Upper lobe of left lung (tissue), 4 donors: ENCODE measurements at regions not wholly inside any gene's neighbourhood (a gene's known extent, or its start where the extent isn't known, plus 50 kb on each side); places are given as distances from the start of the nearest gene placed in this dataset.

Source experiments
- CTCF ChIP-seq, 6 experiments: fragments of 450-650 bp in 4 of 6; fragments of 200-600 bp in 2 of 6; sonication (generic) in 2 of 6; IDR thresholded peaks; one replicate each; pipeline ENCODE4 v1.5.1; 2016 to 2019; ENCODE audit warnings: antibody characterized with exemption in 6 of 6
- EP300 ChIP-seq, 4 donors: sonication (generic); formaldehyde crosslinking; IDR thresholded peaks; one replicate each; pipeline ENCODE4 v1.5.1; 2017; ENCODE audit warnings: antibody characterized with exemption in 4 of 4, control low read depth in 2 of 4

- TF ChIP-seq EP300 (IDR thresholded peaks at IDR 0.05): no peak
- no peak for TF ChIP-seq CTCF (IDR thresholded peaks at IDR 0.05)
Measured at GRCh38 chr3:1787094-1787493, 311.6 kb upstream of the CNTN4 start.
